Tibial nerve (tissue), 4 donors: ENCODE measurements at regions not wholly inside any gene's neighbourhood (a gene's known extent, or its start where the extent isn't known, plus 50 kb on each side); places are given as distances from the start of the nearest gene placed in this dataset.

Experiments used
- DNase-seq, 2 donors: peaks; one replicate each; pipeline ENCODE4 v3.0.0-alpha.2; 2019; ENCODE audit warnings: low spot score in 2 of 2
- H3K27ac ChIP-seq, 4 donors: fragments of 200-600 bp; sonication (generic) in 3 of 4; one replicate each; pipeline ENCODE4 v1.5.1; 2017 to 2019; ENCODE audit warnings: mild to moderate bottlenecking in 1 of 4
- H3K27me3 ChIP-seq, 2 donors: fragments of 200-600 bp; sonication (generic) in 1 of 2; one replicate each; pipeline versions ENCODE4 v1.5.1 to v1.6.0; 2017 to 2019
- H3K36me3 ChIP-seq, 3 donors: fragments of 200-600 bp; sonication (generic); one replicate each; pipeline ENCODE4 v1.5.1; 2018 to 2019
- H3K4me1 ChIP-seq, 4 donors: fragments of 200-600 bp; sonication (generic) in 3 of 4; one replicate each; pipeline ENCODE4 v1.5.1; 2017 to 2019
- H3K4me3 ChIP-seq, 4 donors: fragments of 200-600 bp; sonication (generic) in 3 of 4; one replicate each; pipeline ENCODE4 v1.5.1; 2017 to 2019; ENCODE audit warnings: mild to moderate bottlenecking in 1 of 4, moderate library complexity in 1 of 4
- H3K9me3 ChIP-seq, 4 donors: fragments of 200-600 bp; sonication (generic) in 3 of 4; one replicate each; pipeline ENCODE4 v1.5.1; 2017 to 2019
- EP300 ChIP-seq, 2 donors: sonication (generic); formaldehyde crosslinking; IDR thresholded peaks; one replicate each; pipeline ENCODE4 v1.6.1; 2017; ENCODE audit warnings: antibody characterized with exemption in 2 of 2, mild to moderate bottlenecking in 1 of 2
- POLR2A ChIP-seq, 2 donors: fragments of 450-650 bp; IDR thresholded peaks; one replicate each; pipeline ENCODE4 v1.6.1; 2017; ENCODE audit warnings: antibody characterized with exemption in 2 of 2, mild to moderate bottlenecking in 2 of 2, moderate library complexity in 2 of 2
- WGBS, 2 donors: methylation state at CpG; one replicate each; pipeline ENCODE4 v1.1.5; 2018; 5-methylcytosine and 5-hydroxymethylcytosine counted together
- TF ChIP-seq, protein P1 (sequence below), 5 experiments: fragments of 200-600 bp in 3 of 5; fragments of 450-650 bp in 2 of 5; sonication (generic) in 3 of 5; IDR thresholded peaks; one replicate each; pipeline ENCODE4 v1.5.1; 2016 to 2019; ENCODE audit warnings: antibody characterized with exemption in 5 of 5, mild to moderate bottlenecking in 3 of 5, moderate library complexity in 2 of 5

DNA sequence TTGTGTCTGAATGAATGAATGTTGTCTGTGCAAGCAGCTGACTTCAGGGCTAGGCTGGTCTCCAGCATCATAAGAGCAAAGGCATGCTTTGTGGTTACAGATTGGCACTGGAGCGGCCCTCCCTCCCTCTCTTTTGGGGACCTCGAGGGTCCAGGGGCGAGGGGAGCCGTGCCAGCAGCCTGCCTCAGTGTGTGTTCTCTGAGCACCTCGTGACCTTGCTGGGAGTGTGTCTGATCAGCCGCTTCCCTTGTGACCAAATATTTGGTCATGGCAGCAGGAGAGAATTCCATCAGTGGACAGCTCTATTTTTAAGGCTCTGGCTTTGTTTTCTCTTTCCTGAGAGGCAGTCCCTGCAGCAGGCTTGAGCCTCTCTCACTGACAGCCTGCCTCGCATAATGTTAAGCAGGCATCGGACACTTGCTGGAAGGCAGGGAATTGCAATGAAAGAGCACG, 329.7 kb downstream of the UQCRFS1 start:
- no peak overlapping the region for H3K4me3 ChIP-seq
- no peaks in the 10 kb centered on the region for H3K27me3 ChIP-seq
- no peaks in the 10 kb centered on the region for H3K36me3 ChIP-seq
- H3K4me1 ChIP-seq = peaks cover 0 to 4% (median 0%) of the 10 kb centered on the region in 4 donors
- WGBS, 2 donors = 16 to 19% methylated on average over 9 of the region's 9 CpGs
- no peak for TF ChIP-seq POLR2A (IDR thresholded peaks at IDR 0.05)
- TF ChIP-seq EP300 (IDR thresholded peaks at IDR 0.05) = peak in 1 of 2 donors; percentile 36
- TF ChIP-seq, protein P1, sequence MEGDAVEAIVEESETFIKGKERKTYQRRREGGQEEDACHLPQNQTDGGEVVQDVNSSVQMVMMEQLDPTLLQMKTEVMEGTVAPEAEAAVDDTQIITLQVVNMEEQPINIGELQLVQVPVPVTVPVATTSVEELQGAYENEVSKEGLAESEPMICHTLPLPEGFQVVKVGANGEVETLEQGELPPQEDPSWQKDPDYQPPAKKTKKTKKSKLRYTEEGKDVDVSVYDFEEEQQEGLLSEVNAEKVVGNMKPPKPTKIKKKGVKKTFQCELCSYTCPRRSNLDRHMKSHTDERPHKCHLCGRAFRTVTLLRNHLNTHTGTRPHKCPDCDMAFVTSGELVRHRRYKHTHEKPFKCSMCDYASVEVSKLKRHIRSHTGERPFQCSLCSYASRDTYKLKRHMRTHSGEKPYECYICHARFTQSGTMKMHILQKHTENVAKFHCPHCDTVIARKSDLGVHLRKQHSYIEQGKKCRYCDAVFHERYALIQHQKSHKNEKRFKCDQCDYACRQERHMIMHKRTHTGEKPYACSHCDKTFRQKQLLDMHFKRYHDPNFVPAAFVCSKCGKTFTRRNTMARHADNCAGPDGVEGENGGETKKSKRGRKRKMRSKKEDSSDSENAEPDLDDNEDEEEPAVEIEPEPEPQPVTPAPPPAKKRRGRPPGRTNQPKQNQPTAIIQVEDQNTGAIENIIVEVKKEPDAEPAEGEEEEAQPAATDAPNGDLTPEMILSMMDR (IDR thresholded peaks at IDR 0.05) = no peak
- DNase-seq = peak in 1 of 2 donors; percentile 37
- H3K27ac ChIP-seq = no peak overlapping the region
- no peaks in the 10 kb centered on the region for H3K9me3 ChIP-seq

DNA sequence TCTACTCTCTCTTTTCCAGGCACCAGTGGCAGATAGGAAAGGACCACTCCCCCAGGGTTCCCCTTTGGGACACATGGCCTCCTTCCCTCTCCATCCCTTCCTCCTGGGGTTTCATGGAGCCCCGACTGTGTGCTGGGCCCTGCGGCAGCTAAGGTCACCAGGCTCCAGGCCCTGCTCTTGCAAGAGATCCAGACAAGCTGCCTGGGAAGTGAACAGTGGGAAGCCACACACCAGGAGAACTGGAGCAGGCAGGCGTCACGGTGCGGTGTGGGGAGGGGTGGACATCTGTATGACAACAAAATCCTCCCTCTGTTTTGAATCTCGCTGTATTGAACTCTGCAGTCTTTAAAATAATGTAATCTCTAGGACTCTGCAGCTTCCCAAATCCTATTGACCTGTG, 330.1 kb downstream of the UQCRFS1 start:
- 35 to 42% methylated on average over 6 of the region's 6 CpGs for WGBS, 2 donors
- Histone ChIP-seq H3K4me3 (no peak overlapping the region), H3K27ac (no peak overlapping the region), H3K27me3 (no peaks in the 10 kb centered on the region), H3K4me1 (peaks cover 0 to 4% (median 0%) of the 10 kb centered on the region in 4 donors), H3K9me3 (no peaks in the 10 kb centered on the region), H3K36me3 (no peaks in the 10 kb centered on the region)
- no peak for DNase-seq
- no peak for TF ChIP-seq EP300 (IDR thresholded peaks at IDR 0.05)
- no peak for TF ChIP-seq POLR2A (IDR thresholded peaks at IDR 0.05)
- TF ChIP-seq, protein P1 (IDR thresholded peaks at IDR 0.05) = no peak

DNA sequence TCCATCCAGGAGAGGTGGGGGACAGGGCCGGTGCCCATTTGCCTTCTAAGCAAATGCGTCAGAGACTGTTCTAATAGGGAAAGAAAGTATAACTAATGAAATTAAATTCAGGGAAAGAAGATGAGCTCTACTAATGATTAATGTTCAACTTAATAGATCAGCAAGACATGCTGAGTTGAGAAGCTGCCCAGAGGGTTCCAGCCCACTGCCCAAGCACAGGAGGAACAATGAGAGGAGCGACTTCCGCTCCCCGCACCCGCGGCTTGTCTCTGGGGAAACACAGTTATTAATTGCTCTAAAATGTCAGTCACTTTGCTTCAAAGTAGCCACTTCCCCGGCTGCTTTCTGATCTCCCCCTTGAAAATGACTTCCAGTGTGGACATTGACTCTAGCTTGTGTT, 331.3 kb downstream of the UQCRFS1 start:
- H3K9me3 ChIP-seq = no peaks in the 10 kb centered on the region
- H3K4me3 ChIP-seq = no peak overlapping the region
- peaks cover 0 to 4% (median 0%) of the 10 kb centered on the region in 4 donors for H3K4me1 ChIP-seq
- H3K27me3 ChIP-seq = no peaks in the 10 kb centered on the region
- no peaks in the 10 kb centered on the region for H3K36me3 ChIP-seq
- H3K27ac ChIP-seq = no peak overlapping the region
- no peak for TF ChIP-seq EP300 (IDR thresholded peaks at IDR 0.05)
- no peak for TF ChIP-seq POLR2A (IDR thresholded peaks at IDR 0.05)
- TF ChIP-seq, protein P1 (IDR thresholded peaks at IDR 0.05) = no peak
- WGBS, 2 donors = 65 to 67% methylated on average over 8 of the region's 8 CpGs
- no peak for DNase-seq

DNA sequence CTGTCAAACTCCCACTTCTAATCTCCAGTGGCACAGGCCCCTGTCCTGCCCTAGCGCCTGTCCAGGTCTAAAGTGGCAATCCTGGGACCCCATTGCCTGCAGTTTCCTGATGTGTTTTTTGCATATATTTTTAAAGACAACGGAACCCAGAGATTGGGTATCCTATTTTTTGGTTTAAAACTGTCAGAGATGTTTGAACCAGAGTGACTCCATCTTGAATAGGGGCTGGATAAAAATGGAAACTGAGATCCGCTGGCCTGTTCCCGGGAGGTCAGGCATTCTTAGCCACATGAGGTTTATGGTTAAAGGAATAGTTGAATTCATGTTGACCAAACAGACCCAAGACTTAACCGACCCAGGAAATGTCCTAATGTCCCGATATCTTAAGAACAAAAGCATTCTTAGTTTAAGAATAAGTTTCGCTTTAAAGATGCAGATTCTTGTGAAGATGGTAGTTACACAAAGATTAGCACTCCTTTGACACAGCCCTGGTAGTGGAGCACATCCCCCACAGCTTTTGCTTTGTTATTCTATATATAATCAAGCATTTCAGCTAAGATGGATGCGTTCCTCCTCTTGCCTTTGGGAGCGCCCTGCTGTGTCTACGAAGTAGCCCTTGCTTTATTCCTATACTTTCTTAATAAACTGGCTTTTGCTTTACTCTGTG, 332.1 kb downstream of the UQCRFS1 start:
- TF ChIP-seq POLR2A (IDR thresholded peaks at IDR 0.05) = no peak
- no peak for TF ChIP-seq EP300 (IDR thresholded peaks at IDR 0.05)
- TF ChIP-seq, protein P1 (IDR thresholded peaks at IDR 0.05) = no peak
- no peaks in the 10 kb centered on the region for H3K36me3 ChIP-seq

DNA sequence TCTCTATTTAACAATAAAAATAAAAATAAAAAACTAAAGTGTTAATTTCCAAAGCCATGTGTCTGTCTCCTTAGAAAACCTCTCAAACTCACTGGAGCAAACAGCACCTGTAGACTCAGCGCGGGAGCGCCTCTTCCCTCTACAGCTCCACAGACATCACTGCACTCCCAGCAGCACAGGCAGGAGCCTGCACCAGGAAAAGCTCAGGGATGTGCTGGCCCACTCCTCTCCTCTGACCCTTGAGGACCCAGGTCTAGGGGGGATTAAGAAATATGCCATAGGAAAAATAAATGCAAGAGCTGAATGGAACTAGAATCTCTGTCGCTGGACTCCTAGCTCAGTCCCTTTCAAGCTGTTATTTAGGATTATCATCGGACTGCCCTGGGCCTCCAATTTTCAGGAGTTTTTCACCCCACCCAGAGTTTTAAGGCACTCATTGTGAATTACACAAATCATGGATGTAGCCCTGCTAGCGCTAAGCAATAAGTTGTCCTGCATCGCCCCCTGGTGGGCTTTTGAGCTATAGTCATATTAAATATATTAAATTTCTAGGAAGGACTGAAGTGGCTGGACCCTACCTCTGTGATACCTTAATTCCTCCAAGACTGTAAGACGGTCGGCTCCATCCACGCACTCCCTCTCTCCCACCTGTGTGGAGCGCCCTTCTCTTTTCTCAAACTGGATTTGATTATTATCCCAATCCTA, 333.9 kb downstream of the UQCRFS1 start:
- Histone ChIP-seq H3K9me3 (no peaks in the 10 kb centered on the region), H3K4me1 (peaks cover 0 to 4% (median 0%) of the 10 kb centered on the region in 4 donors), H3K27me3 (no peaks in the 10 kb centered on the region), H3K27ac (no peak overlapping the region), H3K4me3 (no peak overlapping the region), H3K36me3 (no peaks in the 10 kb centered on the region)
- no peak for TF ChIP-seq POLR2A (IDR thresholded peaks at IDR 0.05)
- no peak for TF ChIP-seq EP300 (IDR thresholded peaks at IDR 0.05)
- TF ChIP-seq, protein P1 (IDR thresholded peaks at IDR 0.05) = peak; percentile 43 to 71 (median 51)
- 28 to 30% methylated on average over 11 of the region's 11 CpGs for WGBS, 2 donors
- DNase-seq = peak; percentile 33 to 59

More for the DNA sequence above, 332.1 kb downstream of the UQCRFS1 start:
- DNase-seq = no peak
- Histone ChIP-seq H3K27me3 (no peaks in the 10 kb centered on the region), H3K4me3 (no peak overlapping the region), H3K27ac (no peak overlapping the region), H3K9me3 (no peaks in the 10 kb centered on the region), H3K4me1 (peaks cover 0 to 4% (median 0%) of the 10 kb centered on the region in 4 donors)
- 46 to 58% methylated on average over 10 of the region's 10 CpGs for WGBS, 2 donors
